ENCODE measurements at regions not wholly inside any gene's neighbourhood (a gene's known extent, or its start where the extent isn't known, plus 50 kb on each side); places are given as distances from the start of the nearest gene placed in this dataset.
A peak's percentile ranks its signal among the peaks of the same experiment; 100 is the strongest.

DNA sequence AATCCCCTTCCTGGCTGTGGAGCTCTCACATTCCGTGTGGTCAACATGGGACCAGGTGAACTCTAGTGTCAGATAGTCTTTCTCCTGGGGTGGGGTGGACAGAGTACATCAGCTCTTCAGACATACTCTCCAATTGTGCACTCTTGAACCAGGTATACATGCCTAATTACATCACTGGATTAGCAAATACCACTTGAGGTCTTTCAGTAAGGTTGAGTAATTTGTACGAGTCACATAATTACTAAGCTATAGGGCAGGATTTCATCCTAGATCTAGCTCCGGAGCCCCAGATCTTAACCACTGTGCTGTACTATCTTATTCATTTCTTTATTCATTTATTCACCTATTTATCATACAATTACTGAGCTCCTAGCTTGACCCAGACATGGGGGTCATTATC lies 821.3 kb downstream of the TFAP2A start:
- Histone ChIP-seq H4K20me1 (ENCODE audit: low read length) (no peaks in the 10 kb centered on the region), H3K9ac (ENCODE audit: low read length) (no peak overlapping the region), H3K36me3 (ENCODE audit: low read depth, low read length) (no peaks in the 10 kb centered on the region), H3K9me3 (ENCODE audit: low read length) (no peaks in the 10 kb centered on the region), H3K27me3 (ENCODE audit: low read length) (peaks cover 42% of the 10 kb centered on the region), H2AFZ (ENCODE audit: low read length) (no peak overlapping the region), H3K4me2 (ENCODE audit: low read length) (no peak overlapping the region), H3K27ac (ENCODE audit: low read length) (no peak overlapping the region), H3K4me3 (ENCODE audit: low read length) (no peak overlapping the region), H3K4me1 (ENCODE audit: insufficient read depth, low read length) (no peaks in the 10 kb centered on the region), H3F3A (ENCODE audit: low read length, unreplicated experiment) (no peaks in the 10 kb centered on the region), H3K9me2 (replicated peaks; ENCODE audit: low read length) (no peaks in the 10 kb centered on the region), H3K79me2 (ENCODE audit: low read length) (no peaks in the 10 kb centered on the region)
- ChIA-PET CTCF (no interaction called here), POLR2A (ENCODE audit: unreplicated experiment) (no interaction called here)
- no peak for ATAC-seq
- DNase-seq = peak; percentile 17
- no TSS peak for BruUV-seq (replicated peaks)
- TF ChIP-seq EZH2phosphoT487 (IDR thresholded peaks at IDR 0.05; ENCODE audit: borderline replicate concordance, low read length) (no peak), EZH2 (IDR thresholded peaks at IDR 0.05; ENCODE audit: low read length, unreplicated experiment) (no peak)
- TF ChIP-seq, protein P1, sequence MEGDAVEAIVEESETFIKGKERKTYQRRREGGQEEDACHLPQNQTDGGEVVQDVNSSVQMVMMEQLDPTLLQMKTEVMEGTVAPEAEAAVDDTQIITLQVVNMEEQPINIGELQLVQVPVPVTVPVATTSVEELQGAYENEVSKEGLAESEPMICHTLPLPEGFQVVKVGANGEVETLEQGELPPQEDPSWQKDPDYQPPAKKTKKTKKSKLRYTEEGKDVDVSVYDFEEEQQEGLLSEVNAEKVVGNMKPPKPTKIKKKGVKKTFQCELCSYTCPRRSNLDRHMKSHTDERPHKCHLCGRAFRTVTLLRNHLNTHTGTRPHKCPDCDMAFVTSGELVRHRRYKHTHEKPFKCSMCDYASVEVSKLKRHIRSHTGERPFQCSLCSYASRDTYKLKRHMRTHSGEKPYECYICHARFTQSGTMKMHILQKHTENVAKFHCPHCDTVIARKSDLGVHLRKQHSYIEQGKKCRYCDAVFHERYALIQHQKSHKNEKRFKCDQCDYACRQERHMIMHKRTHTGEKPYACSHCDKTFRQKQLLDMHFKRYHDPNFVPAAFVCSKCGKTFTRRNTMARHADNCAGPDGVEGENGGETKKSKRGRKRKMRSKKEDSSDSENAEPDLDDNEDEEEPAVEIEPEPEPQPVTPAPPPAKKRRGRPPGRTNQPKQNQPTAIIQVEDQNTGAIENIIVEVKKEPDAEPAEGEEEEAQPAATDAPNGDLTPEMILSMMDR (conservative IDR thresholded peaks at IDR 0.05; ENCODE audit: low read depth, low read length) = no peak
- intact Hi-C loops (cut with micrococcal nuclease) = no loop called here

DNA sequence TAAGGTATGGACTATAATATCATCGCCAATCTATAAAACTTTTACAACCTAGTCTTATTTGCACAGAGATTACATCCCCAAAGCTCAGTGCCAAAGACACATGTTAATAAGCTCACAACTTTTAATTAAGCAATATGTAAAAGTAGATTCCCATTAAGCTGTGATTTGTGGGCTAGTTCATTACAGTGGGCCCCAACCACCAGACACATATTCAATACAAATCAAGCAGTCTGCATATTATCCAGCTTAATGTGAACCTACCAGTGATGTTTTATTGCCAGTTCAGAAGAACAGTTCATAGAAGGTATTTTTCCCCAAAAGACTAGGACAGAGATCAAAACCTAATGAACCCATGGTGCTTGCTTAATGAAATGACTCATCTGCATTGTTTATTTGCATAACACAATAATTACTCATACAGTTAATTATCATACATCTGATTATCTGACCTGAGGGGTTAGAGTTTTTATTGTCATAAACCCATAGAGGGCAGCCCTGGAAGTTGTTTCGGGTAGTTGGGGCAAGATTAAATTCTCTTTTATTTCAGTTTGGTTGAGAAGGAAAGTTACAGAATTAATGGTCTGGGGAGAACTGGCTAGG lies 831.0 kb downstream of the TFAP2A start:
- ChIA-PET POLR2A (ENCODE audit: unreplicated experiment) (no interaction called here), CTCF (no interaction called here)
- Histone ChIP-seq H3K4me3 (ENCODE audit: low read length) (no peak overlapping the region), H3K27ac (ENCODE audit: low read length) (no peak overlapping the region), H2AFZ (ENCODE audit: low read length) (no peak overlapping the region), H3K9me3 (ENCODE audit: low read length) (no peaks in the 10 kb centered on the region), H3K79me2 (ENCODE audit: low read length) (no peaks in the 10 kb centered on the region), H3K4me2 (ENCODE audit: low read length) (no peak overlapping the region), H4K20me1 (ENCODE audit: low read length) (no peaks in the 10 kb centered on the region), H3K9me2 (replicated peaks; ENCODE audit: low read length) (no peaks in the 10 kb centered on the region), H3K27me3 (ENCODE audit: low read length) (peaks cover 17% of the 10 kb centered on the region; the same call in 1 of the 2 replicates), H3F3A (ENCODE audit: low read length, unreplicated experiment) (no peaks in the 10 kb centered on the region), H3K36me3 (ENCODE audit: low read depth, low read length) (no peaks in the 10 kb centered on the region), H3K4me1 (ENCODE audit: insufficient read depth, low read length) (no peaks in the 10 kb centered on the region), H3K9ac (ENCODE audit: low read length) (no peak overlapping the region)
- ATAC-seq = peak; percentile 22
- BruUV-seq (replicated peaks) = no TSS peak
- intact Hi-C loops (cut with micrococcal nuclease) = no loop called here
- no peak for DNase-seq
- TF ChIP-seq EZH2phosphoT487 (IDR thresholded peaks at IDR 0.05; ENCODE audit: borderline replicate concordance, low read length) (no peak), EZH2 (IDR thresholded peaks at IDR 0.05; ENCODE audit: low read length, unreplicated experiment) (no peak)
- TF ChIP-seq, protein P1 (conservative IDR thresholded peaks at IDR 0.05; ENCODE audit: low read depth, low read length) = no peak; the same call in 1 of the 2 replicates

DNA sequence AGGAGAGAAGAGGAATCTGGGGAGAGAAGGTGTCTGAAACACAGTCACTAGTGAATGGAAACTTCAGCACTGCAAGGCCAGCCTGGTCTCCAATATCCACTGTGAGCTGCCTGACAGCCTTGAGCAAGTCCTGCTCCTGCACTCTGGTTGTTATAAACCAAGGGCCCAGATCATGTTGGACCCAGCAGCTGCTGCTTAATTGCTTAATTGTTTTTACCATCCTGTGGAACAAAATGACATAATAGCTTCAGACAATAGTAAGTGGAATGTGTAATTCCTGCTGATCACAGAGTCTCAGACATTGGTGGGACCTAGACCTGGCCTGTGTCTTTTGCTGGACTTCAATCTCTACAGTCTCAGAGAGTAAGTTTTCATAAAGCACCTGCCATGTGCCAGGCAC lies 833.7 kb downstream of the TFAP2A start:
- H3F3A ChIP-seq (ENCODE audit: low read length, unreplicated experiment) = no peaks in the 10 kb centered on the region
- intact Hi-C loops (cut with micrococcal nuclease) = no loop called here
- H3K27me3 ChIP-seq (ENCODE audit: low read length) = peaks cover 13% of the 10 kb centered on the region; the same call in 1 of the 2 replicates
- H3K9me2 ChIP-seq (replicated peaks; ENCODE audit: low read length) = no peaks in the 10 kb centered on the region
- no peaks in the 10 kb centered on the region for H3K36me3 ChIP-seq (ENCODE audit: low read depth, low read length)
- no peak overlapping the region for H3K4me3 ChIP-seq (ENCODE audit: low read length)
- H4K20me1 ChIP-seq (ENCODE audit: low read length) = no peaks in the 10 kb centered on the region
- BruUV-seq (replicated peaks) = no TSS peak
- H3K9ac ChIP-seq (ENCODE audit: low read length) = no peak overlapping the region
- no peak overlapping the region for H3K4me2 ChIP-seq (ENCODE audit: low read length)
- no peaks in the 10 kb centered on the region for H3K4me1 ChIP-seq (ENCODE audit: insufficient read depth, low read length)
- ATAC-seq (no peak), DNase-seq (no peak)
- no peaks in the 10 kb centered on the region for H3K9me3 ChIP-seq (ENCODE audit: low read length)
- ChIA-PET CTCF (no interaction called here), POLR2A (ENCODE audit: unreplicated experiment) (no interaction called here)
- H3K27ac ChIP-seq (ENCODE audit: low read length) = no peak overlapping the region
- TF ChIP-seq, protein P1 (conservative IDR thresholded peaks at IDR 0.05; ENCODE audit: low read depth, low read length) = no peak
- no peak for TF ChIP-seq EZH2phosphoT487 (IDR thresholded peaks at IDR 0.05; ENCODE audit: borderline replicate concordance, low read length)
- no peak for TF ChIP-seq EZH2 (IDR thresholded peaks at IDR 0.05; ENCODE audit: low read length, unreplicated experiment)
- H3K79me2 ChIP-seq (ENCODE audit: low read length) = no peaks in the 10 kb centered on the region
- H2AFZ ChIP-seq (ENCODE audit: low read length) = no peak overlapping the region

All from PC-3 (cell line).